ENCODE measurements at regions not wholly inside any gene's neighbourhood (a gene's known extent, or its start where the extent isn't known, plus 50 kb on each side); places are given as distances from the start of the nearest gene placed in this dataset.

- Histone ChIP-seq H3K79me2 (replicated peaks; ENCODE audit: insufficient read depth) (no peaks in the 10 kb centered on the region), H2AFZ (no peak overlapping the region), H3K4me1 (ENCODE audit: insufficient read depth) (no peaks in the 10 kb centered on the region), H3K4me3 (no peak overlapping the region), H3K4me2 (no peak overlapping the region), H3K36me3 (ENCODE audit: insufficient read depth) (no peaks in the 10 kb centered on the region), H3K27ac (ENCODE audit: low read depth) (no peak overlapping the region), H4K20me1 (replicated peaks; ENCODE audit: insufficient read depth) (no peaks in the 10 kb centered on the region), H3K9me2 (ENCODE audit: insufficient read depth) (0 out of 2 replicates have a peak, but pooled peaks cover 4% of the 10 kb centered on the region), H3K27me3 (ENCODE audit: insufficient read depth) (no peaks in the 10 kb centered on the region), H3F3A (replicated peaks; ENCODE audit: low read depth) (no peaks in the 10 kb centered on the region)
- no peak overlapping the region for H3K4me3 Mint-ChIP-seq
- H3K27ac Mint-ChIP-seq, result no peak overlapping the region
- TF ChIP-seq CREB1 (CRISPR knock-in tag; IDR thresholded peaks at IDR 0.05; ENCODE audit: low read depth) (no peak), EZH2 (IDR thresholded peaks at IDR 0.05; ENCODE audit: low read depth, unreplicated experiment) (no peak), ZNF462 (CRISPR knock-in tag; IDR thresholded peaks at IDR 0.05) (no peak), ZNF114 (CRISPR knock-in tag; IDR thresholded peaks at IDR 0.05) (no peak), JUNB (IDR thresholded peaks at IDR 0.05; ENCODE audit: unreplicated experiment) (no peak), CTCF (conservative IDR thresholded peaks at IDR 0.05; ENCODE audit: low read depth in 2 of 2) (no peak), REST (IDR thresholded peaks at IDR 0.05; ENCODE audit: unreplicated experiment) (no peak), EZH2phosphoT487 (IDR thresholded peaks at IDR 0.05; ENCODE audit: unreplicated experiment) (no peak), NANOG (IDR thresholded peaks at IDR 0.05; ENCODE audit: borderline replicate concordance) (no peak), STAT1 (IDR thresholded peaks at IDR 0.05; ENCODE audit: unreplicated experiment) (no peak), POLR2AphosphoS5 (IDR thresholded peaks at IDR 0.05; ENCODE audit: low read depth) (no peak), ZNF331 (CRISPR knock-in tag; IDR thresholded peaks at IDR 0.05; ENCODE audit: low read depth) (no peak), ETS1 (IDR thresholded peaks at IDR 0.05) (no peak)
- H3K36me3 Mint-ChIP-seq (ENCODE audit: low read depth), result no peaks in the 10 kb centered on the region
- DNase-seq (ENCODE audit: low spot score) (no peak), ATAC-seq (no peak; the same call in 2 of the 3 replicates)
- no peaks in the 10 kb centered on the region for H3K4me1 Mint-ChIP-seq
- no peaks in the 10 kb centered on the region for H3K9me3 Mint-ChIP-seq
- H3K27me3 Mint-ChIP-seq (ENCODE audit: insufficient read depth, low read depth, poor library complexity), result peaks cover 2% of the 10 kb centered on the region
Measured at GRCh38 chr6:159118924-159119323, 50.3 kb upstream of the FNDC1 start.

Data from GM23338 (cell line).